ENCODE measurements at regions not wholly inside any gene's neighbourhood (a gene's known extent, or its start where the extent isn't known, plus 50 kb on each side); places are given as distances from the start of the nearest gene placed in this dataset.

DNA sequence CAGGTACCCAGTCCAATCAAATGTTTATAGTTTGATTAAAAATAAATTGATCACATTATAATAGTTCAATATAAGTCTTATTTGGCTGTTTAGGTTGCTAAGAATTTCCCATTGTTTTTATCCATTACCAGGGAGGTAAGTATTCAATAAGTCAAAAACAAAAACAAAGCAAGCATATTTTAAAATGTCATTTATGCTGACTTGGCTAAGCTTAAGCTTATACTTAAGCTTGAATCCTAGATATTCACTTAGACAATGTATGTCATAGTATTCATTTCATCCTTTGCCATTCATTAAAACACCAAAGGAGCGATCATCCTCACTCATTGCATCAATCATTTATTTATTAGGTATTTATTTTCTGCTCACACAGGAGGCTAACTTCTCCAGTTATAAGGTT, 144.9 kb downstream of the PRL start:
- TF ChIP-seq EZH2 (IDR thresholded peaks at IDR 0.05; ENCODE audit: borderline replicate concordance, low read depth, low read length, severe bottlenecking) = no peak
- TF ChIP-seq, protein P1, sequence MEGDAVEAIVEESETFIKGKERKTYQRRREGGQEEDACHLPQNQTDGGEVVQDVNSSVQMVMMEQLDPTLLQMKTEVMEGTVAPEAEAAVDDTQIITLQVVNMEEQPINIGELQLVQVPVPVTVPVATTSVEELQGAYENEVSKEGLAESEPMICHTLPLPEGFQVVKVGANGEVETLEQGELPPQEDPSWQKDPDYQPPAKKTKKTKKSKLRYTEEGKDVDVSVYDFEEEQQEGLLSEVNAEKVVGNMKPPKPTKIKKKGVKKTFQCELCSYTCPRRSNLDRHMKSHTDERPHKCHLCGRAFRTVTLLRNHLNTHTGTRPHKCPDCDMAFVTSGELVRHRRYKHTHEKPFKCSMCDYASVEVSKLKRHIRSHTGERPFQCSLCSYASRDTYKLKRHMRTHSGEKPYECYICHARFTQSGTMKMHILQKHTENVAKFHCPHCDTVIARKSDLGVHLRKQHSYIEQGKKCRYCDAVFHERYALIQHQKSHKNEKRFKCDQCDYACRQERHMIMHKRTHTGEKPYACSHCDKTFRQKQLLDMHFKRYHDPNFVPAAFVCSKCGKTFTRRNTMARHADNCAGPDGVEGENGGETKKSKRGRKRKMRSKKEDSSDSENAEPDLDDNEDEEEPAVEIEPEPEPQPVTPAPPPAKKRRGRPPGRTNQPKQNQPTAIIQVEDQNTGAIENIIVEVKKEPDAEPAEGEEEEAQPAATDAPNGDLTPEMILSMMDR (IDR thresholded peaks at IDR 0.05; ENCODE audit: extremely low read depth in 1 of 2, insufficient read depth in 1 of 2, low read depth in 1 of 2, low read length in 2 of 2) = no peak
- TF ChIP-seq, protein P2, sequence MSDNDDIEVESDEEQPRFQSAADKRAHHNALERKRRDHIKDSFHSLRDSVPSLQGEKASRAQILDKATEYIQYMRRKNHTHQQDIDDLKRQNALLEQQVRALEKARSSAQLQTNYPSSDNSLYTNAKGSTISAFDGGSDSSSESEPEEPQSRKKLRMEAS (IDR thresholded peaks at IDR 0.05; ENCODE audit: insufficient read depth, insufficient read length) = no peak

Data from endothelial cell of umbilical vein (primary cell).